ENCODE measurements at regions not wholly inside any gene's neighbourhood (a gene's known extent, or its start where the extent isn't known, plus 50 kb on each side); places are given as distances from the start of the nearest gene placed in this dataset.

GRCh38 chr5:6266671-6267197 is 111.6 kb downstream of the MED10 start:
- TF ChIP-seq CTCF (IDR thresholded peaks at IDR 0.05; ENCODE audit: low read length) = no peak
- TF ChIP-seq EZH2 (optimal IDR thresholded peaks at IDR 0.05; ENCODE audit: low read depth, low read length) = no peak

All from MM.1S (cell line).